Left ventricle myocardium inferior (tissue), 1 donor: ENCODE measurements at regions not wholly inside any gene's neighbourhood (a gene's known extent, or its start where the extent isn't known, plus 50 kb on each side); places are given as distances from the start of the nearest gene placed in this dataset.

Experiments used
- DNase-seq: peaks from one replicate; pipeline ENCODE4 v3.0.0-alpha.2; 2020
- H3K27ac ChIP-seq: fragments of 200-600 bp; replicated peaks from 2 replicates; pipeline ENCODE4 v1.8.0; 2021
- H3K27me3 ChIP-seq: fragments of 200-600 bp; 2 replicates; pipeline ENCODE4 v1.8.0; 2021; ENCODE audit warnings: low read depth
- H3K36me3 ChIP-seq: fragments of 200-600 bp; 2 replicates; pipeline ENCODE4 v1.8.0; 2021
- H3K4me1 ChIP-seq: fragments of 200-600 bp; 2 replicates; pipeline ENCODE4 v1.8.0; 2021
- H3K4me3 ChIP-seq: fragments of 200-600 bp; 2 replicates; pipeline ENCODE4 v1.8.0; 2021; ENCODE audit warnings: mild to moderate bottlenecking, moderate library complexity
- H3K9me3 ChIP-seq: fragments of 200-600 bp; replicated peaks from 2 replicates; pipeline ENCODE4 v1.8.0; 2021
- intact Hi-C: fragments of 100-400 bp; cut with micrococcal nuclease; formaldehyde crosslinking; loops from one replicate; pipeline ENCODE4 v1.11.0; 2022
- TF ChIP-seq, protein P1 (sequence below): fragments of 200-600 bp; IDR thresholded peaks from 2 replicates; pipeline ENCODE4 v1.8.0; 2021; ENCODE audit warnings: antibody characterized with exemption, mild to moderate bottlenecking, borderline replicate concordance
- donor health status: DM: no; HTN: yes; CAD: no; lungs with severe emphysema.

GRCh38 chr1:55980582-55980981, 598.8 kb downstream of the PLPP3 start:
- H3K27ac ChIP-seq, result no peak overlapping the region
- no peaks in the 10 kb centered on the region for H3K36me3 ChIP-seq
- no peak overlapping the region for H3K4me3 ChIP-seq
- intact Hi-C loops, result no loop called here
- DNase-seq, result no peak
- H3K4me1 ChIP-seq, result no peaks in the 10 kb centered on the region
- TF ChIP-seq, protein P1, sequence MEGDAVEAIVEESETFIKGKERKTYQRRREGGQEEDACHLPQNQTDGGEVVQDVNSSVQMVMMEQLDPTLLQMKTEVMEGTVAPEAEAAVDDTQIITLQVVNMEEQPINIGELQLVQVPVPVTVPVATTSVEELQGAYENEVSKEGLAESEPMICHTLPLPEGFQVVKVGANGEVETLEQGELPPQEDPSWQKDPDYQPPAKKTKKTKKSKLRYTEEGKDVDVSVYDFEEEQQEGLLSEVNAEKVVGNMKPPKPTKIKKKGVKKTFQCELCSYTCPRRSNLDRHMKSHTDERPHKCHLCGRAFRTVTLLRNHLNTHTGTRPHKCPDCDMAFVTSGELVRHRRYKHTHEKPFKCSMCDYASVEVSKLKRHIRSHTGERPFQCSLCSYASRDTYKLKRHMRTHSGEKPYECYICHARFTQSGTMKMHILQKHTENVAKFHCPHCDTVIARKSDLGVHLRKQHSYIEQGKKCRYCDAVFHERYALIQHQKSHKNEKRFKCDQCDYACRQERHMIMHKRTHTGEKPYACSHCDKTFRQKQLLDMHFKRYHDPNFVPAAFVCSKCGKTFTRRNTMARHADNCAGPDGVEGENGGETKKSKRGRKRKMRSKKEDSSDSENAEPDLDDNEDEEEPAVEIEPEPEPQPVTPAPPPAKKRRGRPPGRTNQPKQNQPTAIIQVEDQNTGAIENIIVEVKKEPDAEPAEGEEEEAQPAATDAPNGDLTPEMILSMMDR, result no peak
- no peaks in the 10 kb centered on the region for H3K27me3 ChIP-seq
- H3K9me3 ChIP-seq, result peaks cover 18% of the 10 kb centered on the region

GRCh38 chr1:55974714-55975441, 604.5 kb downstream of the PLPP3 start:
- Histone ChIP-seq H3K9me3 (peaks cover 18% of the 10 kb centered on the region), H3K27me3 (no peaks in the 10 kb centered on the region), H3K4me3 (no peak overlapping the region), H3K27ac (no peak overlapping the region), H3K36me3 (no peaks in the 10 kb centered on the region), H3K4me1 (no peaks in the 10 kb centered on the region)
- TF ChIP-seq, protein P1, result no peak
- no peak for DNase-seq
- intact Hi-C loops, result no loop called here

DNA sequence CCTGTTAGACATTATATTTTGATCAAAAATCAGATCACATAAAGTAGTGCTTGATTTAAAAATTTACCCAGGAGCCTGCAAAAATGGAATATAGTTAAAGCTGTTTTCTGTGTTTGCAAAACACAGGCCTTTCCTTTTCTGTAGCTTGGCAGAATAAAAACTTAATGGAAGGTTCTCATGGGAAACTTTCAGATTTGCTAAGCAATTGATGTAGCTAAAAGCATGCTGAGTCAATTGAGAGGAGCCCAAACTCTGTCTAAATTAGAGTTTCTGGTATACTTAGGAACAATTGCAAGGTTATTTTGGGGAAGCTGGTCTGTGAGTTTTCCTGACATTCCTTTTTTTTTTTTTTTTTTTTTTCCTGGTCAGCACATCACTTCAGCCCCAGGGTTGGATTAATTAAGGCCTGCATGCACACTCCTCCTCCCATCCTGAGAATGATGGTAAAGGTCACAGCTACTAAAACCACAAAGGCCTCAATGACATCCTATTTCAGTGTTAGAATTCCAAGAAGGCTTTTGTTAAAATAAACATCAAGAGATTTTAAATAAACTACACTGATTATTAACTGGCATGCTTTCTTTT, 608.7 kb downstream of the PLPP3 start:
- intact Hi-C loops, result no loop called here
- no peak overlapping the region for H3K27ac ChIP-seq
- no peak overlapping the region for H3K4me3 ChIP-seq
- DNase-seq, result no peak
- H3K4me1 ChIP-seq, result no peaks in the 10 kb centered on the region
- H3K36me3 ChIP-seq, result no peaks in the 10 kb centered on the region
- H3K9me3 ChIP-seq, result no peaks in the 10 kb centered on the region
- no peaks in the 10 kb centered on the region for H3K27me3 ChIP-seq
- TF ChIP-seq, protein P1, result no peak

- Histone ChIP-seq H3K27ac (no peak overlapping the region), H3K36me3 (no peaks in the 10 kb centered on the region), H3K4me1 (no peaks in the 10 kb centered on the region), H3K9me3 (no peaks in the 10 kb centered on the region), H3K27me3 (no peaks in the 10 kb centered on the region), H3K4me3 (no peak overlapping the region)
- no peak for DNase-seq
- intact Hi-C loops, result no loop called here
- TF ChIP-seq, protein P1, result no peak
These were observed 610.0 kb downstream of the PLPP3 start for GRCh38 chr1:55969322-55969721.

DNA sequence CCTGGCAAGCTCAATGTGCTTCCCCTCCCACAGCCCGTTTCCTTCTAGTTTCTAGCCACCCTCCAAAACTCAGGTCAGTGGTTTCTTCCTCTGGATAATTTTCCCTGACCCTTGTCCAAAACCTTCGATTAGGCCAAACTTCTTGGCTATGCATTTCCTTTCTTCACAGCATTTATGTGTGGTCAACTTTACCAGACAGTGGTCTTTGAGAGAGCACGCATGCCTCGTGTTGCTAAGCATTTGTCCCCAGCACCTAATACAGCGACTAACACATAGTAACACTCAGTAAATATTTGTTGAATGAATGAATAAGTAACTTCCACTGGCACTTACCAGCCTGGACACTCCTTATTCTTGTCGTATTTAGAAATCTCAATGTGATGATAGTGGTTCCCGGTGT, 610.7 kb downstream of the PLPP3 start:
- Histone ChIP-seq H3K4me3 (no peak overlapping the region), H3K4me1 (no peaks in the 10 kb centered on the region), H3K27me3 (no peaks in the 10 kb centered on the region), H3K36me3 (no peaks in the 10 kb centered on the region), H3K9me3 (no peaks in the 10 kb centered on the region), H3K27ac (no peak overlapping the region)
- TF ChIP-seq, protein P1, result no peak
- no peak for DNase-seq
- intact Hi-C loops, result no loop called here
